ENCODE measurements at regions not wholly inside any gene's neighbourhood (a gene's known extent, or its start where the extent isn't known, plus 50 kb on each side); places are given as distances from the start of the nearest gene placed in this dataset.
A peak's percentile ranks its signal among the peaks of the same experiment; 100 is the strongest.
"Not testable (repeated sequence)": the region's sequence is repeated elsewhere in the genome, so short reads cannot be mapped to it uniquely, and the experiment has no call there.

GRCh38 chrX:37904833-37905232, 57.5 kb upstream of the DYNLT3 start:
- H3K9me3 Mint-ChIP-seq = peaks cover 4% of the 10 kb centered on the region
- H3K4me3 Mint-ChIP-seq = no peak overlapping the region
- H3K27me3 Mint-ChIP-seq = peaks cover 56% of the 10 kb centered on the region
- peaks cover 9% of the 10 kb centered on the region for H3K4me1 Mint-ChIP-seq (ENCODE audit: low read depth)
- no peak overlapping the region for H3K27ac Mint-ChIP-seq
- no peak for DNase-seq
- no peaks in the 10 kb centered on the region for H3K36me3 Mint-ChIP-seq (ENCODE audit: low read depth)

GRCh38 chrX:37905436-37906147, 58.2 kb upstream of the DYNLT3 start:
- Mint-ChIP-seq H3K4me3 (no peak overlapping the region), H3K9me3 (peaks cover 4% of the 10 kb centered on the region), H3K36me3 (ENCODE audit: low read depth) (no peaks in the 10 kb centered on the region), H3K4me1 (ENCODE audit: low read depth) (peaks cover 9% of the 10 kb centered on the region), H3K27ac (no peak overlapping the region), H3K27me3 (peaks cover 56% of the 10 kb centered on the region)
- DNase-seq = peak; percentile 33

GRCh38 chrX:37906357-37906756, 59.0 kb upstream of the DYNLT3 start:
- Mint-ChIP-seq H3K36me3 (ENCODE audit: low read depth) (no peaks in the 10 kb centered on the region), H3K4me3 (no peak overlapping the region), H3K4me1 (ENCODE audit: low read depth) (peaks cover 9% of the 10 kb centered on the region), H3K9me3 (peaks cover 4% of the 10 kb centered on the region), H3K27me3 (peaks cover 55% of the 10 kb centered on the region), H3K27ac (no peak overlapping the region)
- no peak for DNase-seq

DNA sequence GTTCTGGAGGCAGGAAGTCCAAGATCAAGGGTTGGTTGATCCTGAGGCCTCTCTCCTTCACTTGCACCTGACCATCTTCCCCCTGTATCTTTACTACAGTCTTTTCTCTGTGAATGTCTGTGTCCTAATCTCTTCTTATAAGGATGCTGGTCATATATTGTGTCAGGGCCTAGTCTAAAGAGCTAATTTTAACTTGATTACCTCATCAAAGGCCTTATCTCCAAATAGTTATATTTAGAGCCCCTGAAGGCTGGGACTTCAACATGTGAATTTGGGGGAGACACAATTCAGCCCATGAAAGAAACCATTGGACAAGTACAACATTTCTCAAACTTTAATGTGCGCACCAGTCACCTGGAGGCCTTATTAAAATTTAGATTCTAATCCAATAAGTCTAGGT, 62.8 kb upstream of the DYNLT3 start:
- Mint-ChIP-seq H3K27ac (no peak overlapping the region), H3K27me3 (peaks cover 41% of the 10 kb centered on the region), H3K36me3 (ENCODE audit: low read depth) (no peaks in the 10 kb centered on the region), H3K4me3 (no peak overlapping the region), H3K9me3 (no peaks in the 10 kb centered on the region), H3K4me1 (ENCODE audit: low read depth) (peaks cover 9% of the 10 kb centered on the region)
- DNase-seq = no peak

DNA sequence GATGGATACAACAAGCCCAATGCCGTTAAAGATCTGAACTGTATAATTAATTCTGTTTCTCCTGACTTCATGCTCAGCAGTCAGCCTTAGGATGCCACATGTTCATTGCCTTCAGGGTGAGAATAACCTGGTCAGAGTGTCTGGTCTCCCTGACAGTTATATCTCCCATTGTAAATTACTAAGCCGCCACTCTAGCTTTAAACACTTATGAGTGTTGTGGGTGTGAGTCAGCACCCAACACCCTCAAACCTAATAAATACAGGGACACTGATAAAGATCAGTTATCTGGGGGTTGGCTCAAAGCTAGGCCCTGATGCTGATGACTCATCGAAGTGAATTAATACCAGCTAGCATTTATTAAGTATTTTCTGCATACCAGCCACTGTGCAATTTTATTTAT, 64.9 kb upstream of the DYNLT3 start:
- H3K27me3 Mint-ChIP-seq = peaks cover 32% of the 10 kb centered on the region
- H3K9me3 Mint-ChIP-seq = no peaks in the 10 kb centered on the region
- H3K4me1 Mint-ChIP-seq (ENCODE audit: low read depth) = peaks cover 5% of the 10 kb centered on the region
- H3K4me3 Mint-ChIP-seq = no peak overlapping the region
- no peak for DNase-seq
- H3K36me3 Mint-ChIP-seq (ENCODE audit: low read depth) = no peaks in the 10 kb centered on the region
- no peak overlapping the region for H3K27ac Mint-ChIP-seq

DNA sequence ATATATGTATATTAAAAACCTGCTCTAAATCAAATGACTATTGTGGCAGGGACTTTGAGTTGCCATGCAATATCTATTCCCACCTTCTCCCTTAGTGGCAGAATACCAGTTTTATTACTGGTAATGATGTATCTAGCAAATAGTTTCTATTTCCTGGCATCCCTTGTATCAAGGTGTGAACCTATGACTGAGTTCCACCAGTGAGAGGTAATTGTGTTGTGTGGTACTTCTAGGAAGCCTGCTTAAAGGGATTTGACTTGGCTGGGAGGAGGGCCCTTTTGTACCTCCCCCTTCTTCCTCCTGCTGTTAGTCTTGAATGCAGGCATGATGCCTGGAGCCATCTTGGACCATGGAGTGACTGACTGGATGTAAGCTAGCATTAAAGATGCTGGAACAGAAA, 65.4 kb upstream of the DYNLT3 start:
- no peak for DNase-seq
- Mint-ChIP-seq H3K4me3 (no peak overlapping the region), H3K27me3 (peaks cover 29% of the 10 kb centered on the region), H3K36me3 (ENCODE audit: low read depth) (no peaks in the 10 kb centered on the region), H3K27ac (no peak overlapping the region), H3K9me3 (no peaks in the 10 kb centered on the region), H3K4me1 (ENCODE audit: low read depth) (peaks cover 5% of the 10 kb centered on the region)

DNA sequence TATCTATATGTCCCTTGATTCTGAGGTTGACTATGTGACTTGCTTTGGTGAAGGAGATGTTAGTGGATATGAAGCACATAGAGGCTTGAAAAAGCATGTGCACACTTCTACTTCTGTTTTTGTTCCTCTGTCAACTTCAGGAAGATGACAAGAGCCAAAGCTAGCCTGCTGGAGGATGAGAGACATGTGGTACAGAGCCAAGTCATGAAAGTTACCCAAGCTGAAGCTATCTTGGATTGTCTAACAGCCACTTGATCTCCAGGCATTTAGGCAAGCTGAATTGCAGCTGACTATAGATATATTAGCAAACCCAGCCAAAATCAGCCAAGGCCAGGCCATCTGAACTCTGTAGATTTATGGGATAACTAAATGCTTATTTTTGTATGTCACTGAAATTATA, 70.8 kb upstream of the DYNLT3 start:
- no peaks in the 10 kb centered on the region for H3K9me3 Mint-ChIP-seq
- no peaks in the 10 kb centered on the region for H3K36me3 Mint-ChIP-seq (ENCODE audit: low read depth)
- H3K27me3 Mint-ChIP-seq = peaks cover 52% of the 10 kb centered on the region
- H3K27ac Mint-ChIP-seq = no peak overlapping the region
- DNase-seq = no peak
- no peak overlapping the region for H3K4me3 Mint-ChIP-seq
- no peaks in the 10 kb centered on the region for H3K4me1 Mint-ChIP-seq (ENCODE audit: low read depth)

GRCh38 chrX:37918703-37919102, 71.3 kb upstream of the DYNLT3 start:
- Mint-ChIP-seq H3K4me1 (ENCODE audit: low read depth) (no peaks in the 10 kb centered on the region), H3K9me3 (no peaks in the 10 kb centered on the region), H3K36me3 (ENCODE audit: low read depth) (no peaks in the 10 kb centered on the region), H3K27ac (no peak overlapping the region), H3K4me3 (no peak overlapping the region), H3K27me3 (peaks cover 54% of the 10 kb centered on the region)
- DNase-seq = no peak

GRCh38 chrX:37921758-37922157, 74.4 kb upstream of the DYNLT3 start:
- Mint-ChIP-seq H3K9me3 (no peaks in the 10 kb centered on the region), H3K4me3 (no peak overlapping the region), H3K27ac (no peak overlapping the region), H3K36me3 (ENCODE audit: low read depth) (no peaks in the 10 kb centered on the region), H3K4me1 (ENCODE audit: low read depth) (no peaks in the 10 kb centered on the region), H3K27me3 (peaks cover 61% of the 10 kb centered on the region)
- DNase-seq = no peak

DNA sequence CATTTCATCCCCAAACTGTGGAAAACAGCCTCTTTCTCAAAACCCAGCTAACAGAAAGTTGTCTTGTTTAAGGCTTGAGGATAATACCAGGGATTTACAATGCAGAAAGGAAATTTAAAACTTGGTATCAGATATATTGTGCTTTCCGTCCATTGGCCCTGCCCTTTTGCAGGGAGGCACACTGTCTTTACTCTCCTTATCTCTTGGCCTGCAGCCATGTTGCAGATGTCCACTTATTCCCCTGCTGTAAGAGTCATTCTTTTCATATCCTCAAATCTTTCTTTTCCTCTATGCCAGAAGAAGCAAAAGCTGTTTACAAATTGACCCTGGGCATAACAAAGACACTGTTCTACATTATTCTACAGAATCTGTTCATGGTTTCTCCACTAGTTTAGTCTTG, 75.6 kb upstream of the DYNLT3 start:
- H3K27me3 Mint-ChIP-seq = peaks cover 68% of the 10 kb centered on the region
- no peaks in the 10 kb centered on the region for H3K36me3 Mint-ChIP-seq (ENCODE audit: low read depth)
- H3K9me3 Mint-ChIP-seq = no peaks in the 10 kb centered on the region
- no peaks in the 10 kb centered on the region for H3K4me1 Mint-ChIP-seq (ENCODE audit: low read depth)
- H3K27ac Mint-ChIP-seq = no peak overlapping the region
- no peak overlapping the region for H3K4me3 Mint-ChIP-seq
- DNase-seq = no peak

DNA sequence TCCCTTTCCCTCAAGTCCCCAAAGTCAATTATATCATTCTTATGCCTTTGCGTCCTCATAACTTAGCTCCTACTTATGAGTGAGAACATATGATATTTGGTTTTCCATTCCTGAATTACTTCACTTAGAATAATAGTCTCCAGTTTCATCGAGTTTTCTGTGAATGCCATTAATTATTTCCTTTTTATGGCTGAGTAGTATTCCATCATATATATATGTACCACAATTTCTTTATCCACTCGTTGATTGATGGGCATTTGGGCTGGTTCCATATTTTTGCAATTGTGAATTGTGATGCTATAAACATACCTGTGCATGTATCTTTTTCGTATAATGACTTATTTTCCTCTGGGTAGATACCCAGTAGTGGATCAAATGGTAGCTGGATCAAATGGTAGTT, 78.4 kb upstream of the DYNLT3 start:
- not testable (repeated sequence) for DNase-seq; H3K36me3 Mint-ChIP-seq (ENCODE audit: low read depth); H3K4me1 Mint-ChIP-seq (ENCODE audit: low read depth); H3K27ac Mint-ChIP-seq; H3K4me3 Mint-ChIP-seq; H3K9me3 Mint-ChIP-seq
- H3K27me3 Mint-ChIP-seq = peaks cover 64% of the 10 kb centered on the region

GRCh38 chrX:37926700-37927099, 79.3 kb upstream of the DYNLT3 start:
- Mint-ChIP-seq H3K27ac (no peak overlapping the region), H3K27me3 (peaks cover 60% of the 10 kb centered on the region), H3K9me3 (no peaks in the 10 kb centered on the region), H3K4me3 (no peak overlapping the region), H3K4me1 (ENCODE audit: low read depth) (no peaks in the 10 kb centered on the region), H3K36me3 (ENCODE audit: low read depth) (no peaks in the 10 kb centered on the region)
- DNase-seq = no peak

DNA sequence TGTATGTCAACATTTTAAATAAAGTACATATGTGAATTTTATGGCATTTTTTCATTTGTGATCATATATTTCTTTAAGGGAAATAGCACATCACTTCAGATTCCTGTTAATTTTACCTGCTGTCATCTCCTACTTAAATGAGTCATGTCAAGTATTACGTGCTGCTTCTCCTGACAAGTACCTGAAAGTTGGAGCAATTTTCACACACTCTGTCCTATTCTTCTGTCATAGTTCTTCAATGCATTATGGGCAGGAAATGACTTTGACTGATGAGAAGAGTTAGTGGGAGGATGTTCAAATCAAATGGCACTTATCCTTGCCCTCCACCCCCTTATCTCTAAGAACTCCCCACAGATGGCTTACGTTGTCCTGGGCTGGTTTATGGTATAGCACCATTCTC, 64.2 kb upstream of the SYTL5 start:
- H3K36me3 Mint-ChIP-seq (ENCODE audit: low read depth) = no peaks in the 10 kb centered on the region
- no peak overlapping the region for H3K4me3 Mint-ChIP-seq
- no peaks in the 10 kb centered on the region for H3K4me1 Mint-ChIP-seq (ENCODE audit: low read depth)
- H3K9me3 Mint-ChIP-seq = no peaks in the 10 kb centered on the region
- no peak overlapping the region for H3K27ac Mint-ChIP-seq
- H3K27me3 Mint-ChIP-seq = peaks cover 53% of the 10 kb centered on the region
- no peak for DNase-seq

DNA sequence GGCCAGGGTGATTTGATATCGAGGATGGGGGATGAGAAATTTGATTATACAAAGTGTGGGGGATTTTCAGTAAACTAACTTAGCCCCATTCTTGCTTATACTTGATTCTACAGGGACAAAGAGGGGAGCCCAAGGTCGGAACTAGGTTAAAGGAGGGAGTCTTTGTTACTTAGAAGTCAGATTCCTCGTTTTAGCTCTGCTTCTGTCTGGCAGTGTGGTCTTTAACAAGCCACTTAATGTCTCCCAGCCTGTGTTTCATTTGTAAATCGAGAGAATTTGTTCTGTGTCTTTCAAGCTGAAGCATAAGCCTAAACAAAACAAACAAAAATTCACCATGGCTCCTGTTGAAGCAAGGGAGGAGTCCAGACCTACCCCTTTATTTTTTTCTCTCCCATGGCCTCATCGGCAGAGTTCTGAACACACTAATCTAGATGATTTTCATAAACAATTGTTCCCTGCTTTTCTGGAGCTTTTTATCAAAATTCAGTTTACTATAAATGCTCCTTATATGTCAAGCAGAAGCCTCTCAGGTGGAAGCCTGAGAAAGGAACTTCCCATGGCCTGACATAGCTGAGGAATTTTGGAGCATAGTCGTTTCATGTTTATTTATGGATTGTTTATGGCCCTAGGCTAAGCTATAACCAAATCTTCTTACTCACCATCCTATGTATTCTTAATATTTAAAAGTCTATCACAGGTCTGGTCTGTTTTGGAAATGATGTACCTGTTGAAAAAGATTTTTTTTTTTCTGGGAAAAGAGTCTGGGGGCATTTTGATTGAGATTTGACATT, 62.6 kb upstream of the SYTL5 start:
- no peaks in the 10 kb centered on the region for H3K36me3 Mint-ChIP-seq (ENCODE audit: low read depth)
- H3K9me3 Mint-ChIP-seq = peaks cover 3% of the 10 kb centered on the region
- H3K4me1 Mint-ChIP-seq (ENCODE audit: low read depth) = no peaks in the 10 kb centered on the region
- H3K27ac Mint-ChIP-seq = no peak overlapping the region
- no peak overlapping the region for H3K4me3 Mint-ChIP-seq
- no peak for DNase-seq
- peaks cover 49% of the 10 kb centered on the region for H3K27me3 Mint-ChIP-seq

DNA sequence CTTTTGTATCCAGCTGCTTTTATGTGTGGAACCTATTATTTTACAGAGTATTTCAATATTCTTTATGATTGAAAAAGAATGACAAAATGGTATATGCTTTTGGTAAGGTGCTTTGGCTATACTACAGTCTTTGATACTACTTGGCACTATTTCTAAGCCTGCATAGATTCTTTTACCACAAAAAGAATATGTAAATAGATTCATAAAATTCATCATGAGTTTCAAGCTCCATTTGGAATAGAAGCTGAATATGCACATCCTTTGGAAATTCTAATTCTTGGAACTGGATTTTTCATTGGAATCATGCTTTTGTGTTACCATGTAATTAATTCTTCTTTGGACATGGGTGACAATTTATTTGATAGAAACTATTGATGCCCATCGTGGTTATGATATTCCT, 60.2 kb upstream of the SYTL5 start:
- no peak overlapping the region for H3K27ac Mint-ChIP-seq
- H3K9me3 Mint-ChIP-seq = peaks cover 3% of the 10 kb centered on the region
- no peak overlapping the region for H3K4me3 Mint-ChIP-seq
- peaks cover 51% of the 10 kb centered on the region for H3K27me3 Mint-ChIP-seq
- no peaks in the 10 kb centered on the region for H3K4me1 Mint-ChIP-seq (ENCODE audit: low read depth)
- H3K36me3 Mint-ChIP-seq (ENCODE audit: low read depth) = no peaks in the 10 kb centered on the region
- DNase-seq = no peak

All from activated T-cell treated with anti-CD3 and anti-CD28 coated beads, Interleukin-2, amount 50 U/mL, for 24 hours (primary cell).